SKM-1 (cell line): ENCODE measurements at regions not wholly inside any gene's neighbourhood (a gene's known extent, or its start where the extent isn't known, plus 50 kb on each side); places are given as distances from the start of the nearest gene placed in this dataset.

ENCODE experiments used
- DNase-seq: peaks from one replicate; lab custom pipeline; 2025; ENCODE audit not compliant: unreplicated experiment; lab: John Stamatoyannopoulos, UW

DNA sequence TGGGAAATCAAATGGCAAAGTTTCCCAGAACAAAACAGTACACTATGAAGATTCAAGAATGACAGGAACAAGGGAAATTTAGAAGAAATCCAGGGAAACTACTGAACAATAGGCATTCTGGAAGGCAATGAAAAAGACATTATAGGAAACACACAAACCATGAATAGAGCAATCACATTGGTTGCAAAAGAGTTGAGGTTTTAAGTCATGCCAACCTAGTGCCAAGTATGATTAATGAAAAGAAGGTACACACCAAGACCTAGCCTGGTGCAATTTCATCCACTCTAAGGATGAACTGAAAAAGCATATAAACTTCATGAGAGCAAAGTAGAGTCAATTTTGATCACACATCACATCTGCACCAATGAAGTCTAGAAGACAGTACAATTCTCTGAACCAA lies 326.9 kb downstream of the PDHA2 start:
- DNase-seq = no peak

GRCh38 chr4:96170198-96170597 lies 330.3 kb downstream of the PDHA2 start:
- DNase-seq = no peak

GRCh38 chr4:96173756-96174155 lies 333.9 kb downstream of the PDHA2 start:
- DNase-seq = no peak

GRCh38 chr4:96175871-96176270 lies 336.0 kb downstream of the PDHA2 start:
- no peak for DNase-seq

DNA sequence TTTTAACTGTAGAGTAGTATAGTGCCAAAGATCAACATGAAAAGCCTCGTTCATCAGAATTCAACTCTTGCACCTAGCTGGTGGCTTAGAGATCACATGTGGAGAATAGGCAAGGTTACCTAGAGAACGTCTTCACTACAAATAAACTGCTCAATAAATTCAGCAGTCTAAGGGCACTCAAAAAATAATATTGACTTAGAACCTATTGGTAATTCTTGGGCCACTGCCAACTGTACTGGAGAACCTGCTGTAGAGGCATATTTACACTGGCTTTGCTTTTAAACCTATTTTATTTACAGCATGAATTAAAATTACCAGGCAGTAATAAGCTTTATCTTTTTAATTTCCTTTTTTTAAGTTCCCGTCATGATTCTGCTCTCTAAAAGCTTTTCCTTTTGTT lies 343.7 kb downstream of the PDHA2 start:
- DNase-seq = no peak

- DNase-seq = no peak
Measured at GRCh38 chr4:96186593-96186992, 346.7 kb downstream of the PDHA2 start.

GRCh38 chr4:96189761-96190160 lies 349.9 kb downstream of the PDHA2 start:
- DNase-seq = no peak

GRCh38 chr4:96193061-96193460 lies 353.2 kb downstream of the PDHA2 start:
- DNase-seq = no peak

DNA sequence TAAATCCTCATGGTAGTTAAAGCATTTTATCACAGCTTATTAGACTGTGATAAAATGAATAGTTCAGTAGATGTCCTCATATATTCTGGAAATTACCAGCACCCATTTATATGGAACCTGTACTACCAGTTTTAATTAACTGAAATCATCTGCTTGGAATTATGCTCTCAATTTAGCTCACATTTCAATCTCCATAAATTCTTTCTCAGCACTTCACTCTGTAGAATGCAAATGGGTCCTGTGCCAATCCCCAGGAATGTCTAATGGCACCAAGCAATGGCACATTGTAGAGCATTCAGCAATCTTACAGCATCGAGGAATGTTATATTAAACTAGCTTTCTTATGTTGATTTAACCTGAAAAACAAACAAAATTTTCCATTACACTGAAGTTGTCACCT lies 355.1 kb downstream of the PDHA2 start:
- DNase-seq = no peak

DNA sequence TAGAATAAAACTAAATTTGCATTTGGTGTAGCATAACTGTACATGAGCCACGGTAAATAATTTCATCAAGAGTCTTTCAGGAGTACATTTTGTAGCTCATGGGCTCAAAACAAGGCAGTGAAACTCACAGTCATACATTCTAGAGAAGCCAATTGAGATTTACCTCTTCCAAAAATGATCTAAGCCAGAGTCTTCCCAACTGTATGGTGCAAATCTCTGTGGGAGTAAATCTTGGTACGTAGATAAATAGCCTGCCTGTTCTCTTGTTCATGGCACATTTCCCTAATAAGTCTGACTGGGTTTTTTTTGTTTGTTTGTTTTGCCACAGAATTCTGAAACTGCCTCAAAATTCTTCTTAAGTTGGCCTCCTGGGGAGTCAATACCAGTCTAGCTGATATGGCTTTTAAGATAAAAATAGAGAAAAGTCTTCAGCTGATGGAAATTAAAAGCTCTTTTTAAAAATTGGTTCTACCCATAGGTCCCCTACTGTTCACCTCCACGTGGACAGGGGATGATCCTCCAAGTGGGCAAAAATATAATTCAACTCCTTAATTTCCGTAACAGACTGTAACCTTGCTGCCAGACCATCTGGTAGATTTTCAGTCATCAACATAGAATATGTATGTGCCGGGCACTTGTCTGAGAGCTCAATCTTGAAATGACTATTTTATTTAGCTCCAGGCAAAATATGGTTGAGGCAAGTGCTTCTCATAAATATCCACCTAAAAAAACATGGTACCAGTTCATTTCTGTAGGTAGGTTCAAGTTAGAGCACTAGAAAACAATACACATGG lies 365.4 kb downstream of the PDHA2 start:
- DNase-seq = no peak

- DNase-seq = no peak
Measured at GRCh38 chr4:96227515-96227914, 387.6 kb downstream of the PDHA2 start.

DNA sequence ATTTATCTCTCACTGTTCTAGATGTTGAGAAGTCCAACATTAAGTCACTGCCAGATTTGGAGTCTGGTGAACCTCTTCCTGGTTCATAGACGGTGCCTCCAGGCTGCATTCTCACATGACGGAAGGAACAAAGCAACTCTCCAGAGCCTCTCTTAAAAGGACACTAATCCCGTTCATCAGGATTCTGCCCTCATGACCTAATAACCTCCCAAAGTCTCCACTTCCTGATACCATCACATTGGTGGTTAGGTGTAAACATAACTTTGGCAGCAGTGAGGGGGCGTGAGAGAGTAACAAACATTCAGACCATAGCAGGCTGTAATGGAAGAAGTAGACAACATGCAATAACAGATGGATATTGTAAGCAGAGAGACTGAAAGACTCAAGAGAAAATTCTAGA lies 388.6 kb downstream of the PDHA2 start:
- no peak for DNase-seq

- DNase-seq = no peak
Measured at GRCh38 chr4:96240041-96240440, 400.1 kb downstream of the PDHA2 start.

DNA sequence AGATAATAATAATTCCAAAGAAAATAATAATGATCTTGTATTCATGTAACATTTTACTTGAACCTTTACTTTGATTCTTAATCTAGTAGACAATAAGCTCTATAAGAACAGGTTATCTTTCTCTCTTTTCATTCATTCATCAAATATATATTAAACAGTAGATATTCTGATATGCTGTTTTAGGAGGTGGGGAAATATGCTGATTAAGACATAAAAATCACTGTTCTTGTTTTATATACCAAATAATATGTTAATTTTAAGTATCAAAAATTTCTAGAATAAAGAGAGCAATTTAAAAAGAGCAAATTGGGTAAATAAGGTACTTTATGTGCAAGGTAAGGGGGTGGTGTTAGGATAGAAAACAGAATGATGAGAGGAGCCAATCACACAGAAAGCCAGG lies 401.9 kb downstream of the PDHA2 start:
- no peak for DNase-seq

GRCh38 chr4:96247096-96247495 lies 407.2 kb downstream of the PDHA2 start:
- DNase-seq = no peak

- DNase-seq = no peak
Measured at GRCh38 chr4:96248225-96248624, 408.3 kb downstream of the PDHA2 start.

DNA sequence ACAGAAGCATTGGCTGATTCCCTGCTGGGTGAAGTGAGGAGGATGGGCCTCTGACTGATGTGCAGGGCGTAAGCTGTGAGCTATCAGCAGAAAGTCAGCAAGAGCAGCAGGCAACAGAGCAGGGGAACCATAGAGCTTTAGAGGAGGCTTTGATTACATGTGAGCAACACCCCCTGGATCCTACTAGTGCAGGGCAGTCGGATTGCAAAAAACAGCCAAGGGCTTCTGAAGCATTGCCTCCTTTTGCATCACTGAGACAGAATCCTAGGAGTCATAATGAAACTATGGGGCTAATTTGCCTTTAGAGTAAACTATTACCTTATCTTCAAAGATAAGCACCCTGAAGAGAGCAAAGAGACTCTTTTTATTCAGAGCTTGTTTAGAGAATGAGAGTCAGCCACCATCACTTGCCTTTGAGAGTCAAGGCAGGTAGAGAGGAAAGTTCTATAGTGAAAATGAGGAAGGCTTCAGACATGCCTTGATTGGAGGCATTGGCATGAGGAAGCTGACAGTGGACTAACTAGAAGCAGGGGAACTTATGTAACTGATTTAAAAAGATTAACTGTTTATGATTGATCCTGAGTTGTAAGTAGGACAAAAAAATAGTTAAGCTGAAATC lies 420.3 kb downstream of the PDHA2 start:
- no peak for DNase-seq

GRCh38 chr4:96262057-96262456 lies 422.2 kb downstream of the PDHA2 start:
- DNase-seq = no peak

GRCh38 chr4:96263291-96263690 lies 423.4 kb downstream of the PDHA2 start:
- no peak for DNase-seq

GRCh38 chr4:96264941-96265463 lies 425.1 kb downstream of the PDHA2 start:
- DNase-seq = no peak

DNA sequence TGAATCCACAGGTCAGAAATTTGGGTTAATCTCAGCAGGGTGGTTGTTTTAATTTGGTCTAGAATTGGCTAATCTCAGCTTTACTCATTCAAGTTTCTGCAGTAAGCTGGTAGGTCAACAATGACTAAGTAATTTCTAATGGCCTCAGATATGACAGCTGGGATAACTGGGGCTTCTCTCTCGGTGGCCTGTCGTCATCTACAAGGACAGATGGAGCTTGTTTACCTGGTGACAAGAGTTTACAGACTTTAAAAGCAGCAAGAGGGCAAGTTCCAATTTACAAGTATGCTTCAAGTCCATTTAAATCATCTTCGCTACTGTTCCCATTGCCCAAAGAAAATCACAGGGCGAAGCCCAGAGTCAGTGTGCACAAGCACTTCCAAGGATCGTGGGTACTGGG lies 453.9 kb downstream of the PDHA2 start:
- DNase-seq = no peak

DNA sequence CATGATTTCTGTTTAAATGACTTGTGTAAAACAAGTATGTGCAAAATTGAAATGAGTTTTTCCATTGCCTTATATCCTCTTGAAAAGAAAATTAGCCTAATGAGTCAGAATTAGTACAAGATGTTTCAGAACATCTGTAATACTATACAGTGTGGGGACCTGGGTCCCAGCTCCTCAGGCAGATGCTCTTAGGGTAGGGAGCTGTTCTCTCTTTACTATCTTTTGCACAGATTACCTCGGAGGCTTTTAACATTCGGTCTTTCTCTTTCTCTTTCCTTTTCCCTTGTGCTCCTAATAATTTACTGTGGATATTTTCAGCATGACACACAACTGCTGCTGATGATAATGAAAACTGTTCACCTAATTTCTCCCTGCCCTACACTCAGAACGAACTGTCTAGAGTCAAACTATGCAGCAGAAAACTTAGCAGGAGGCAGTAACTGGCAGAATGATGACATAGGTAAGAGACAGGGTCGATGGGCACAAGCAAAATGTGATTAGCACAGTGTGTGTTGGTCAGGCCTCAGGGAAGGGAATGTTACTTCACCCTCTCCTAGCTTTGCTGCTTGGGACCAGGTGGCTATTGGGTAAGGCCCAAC lies 455.3 kb downstream of the PDHA2 start:
- no peak for DNase-seq
